Neural cell (in vitro differentiated cells): ENCODE measurements at regions not wholly inside any gene's neighbourhood (a gene's known extent, or its start where the extent isn't known, plus 50 kb on each side); places are given as distances from the start of the nearest gene placed in this dataset.

ENCODE experiments used
- H2AFZ ChIP-seq: fragments of 200-600, 300-800 bp; sonication (generic), shearing (Covaris generic); 2 replicates; pipeline ENCODE4 v1.6.0; 2014; ENCODE audit warnings: low read depth, mild to moderate bottlenecking, antibody characterized with exemption, low read length, moderate library complexity
- H3F3A ChIP-seq: fragments of 200-600 bp; shearing (Covaris generic); 2 replicates; pipeline ENCODE4 v1.6.1; 2016; ENCODE audit warnings: mild to moderate bottlenecking, moderate library complexity, mixed read lengths, antibody characterized with exemption, low read length; ENCODE audit not compliant: insufficient read depth, poor library complexity, severe bottlenecking
- H3K27ac ChIP-seq: fragments of 200-600, 300-800 bp; sonication (generic), shearing (Covaris generic); 2 replicates; pipeline ENCODE4 v1.5.1; 2014; ENCODE audit warnings: mild to moderate bottlenecking, low read length, moderate library complexity
- H3K27me3 ChIP-seq: fragments of 300-800, 200-600 bp; sonication (generic), shearing (Covaris generic); 2 replicates; pipeline ENCODE4 v1.6.0; 2014; ENCODE audit warnings: mild to moderate bottlenecking, low read depth, low read length, moderate library complexity; ENCODE audit not compliant: insufficient read depth
- H3K36me3 ChIP-seq: fragments of 300-800, 200-600 bp; sonication (generic), shearing (Covaris generic); 2 replicates; pipeline ENCODE4 v1.5.1; 2014; ENCODE audit warnings: mild to moderate bottlenecking, antibody characterized with exemption, low read length, moderate library complexity; ENCODE audit not compliant: insufficient read depth
- H3K4me2 ChIP-seq: fragments of 300-800, 200-600 bp; sonication (generic), shearing (Covaris generic); 2 replicates; pipeline ENCODE4 v1.6.0; 2014; ENCODE audit warnings: mild to moderate bottlenecking, low read length
- H3K4me3 ChIP-seq: fragments of 300-800, 200-600 bp; sonication (generic), shearing (Covaris generic); 2 replicates; pipeline ENCODE4 v1.5.1; 2014; ENCODE audit warnings: mild to moderate bottlenecking, low read length, moderate library complexity
- H3K79me2 ChIP-seq: fragments of 200-600 bp; shearing (Covaris generic); replicated peaks from 2 replicates; pipeline ENCODE4 v1.6.0; 2014; ENCODE audit warnings: mild to moderate bottlenecking, low read length, moderate library complexity; ENCODE audit not compliant: insufficient read depth
- H3K9ac ChIP-seq: fragments of 300-800, 200-600 bp; sonication (generic), shearing (Covaris generic); 2 replicates; pipeline ENCODE4 v1.6.1; 2016; ENCODE audit warnings: mild to moderate bottlenecking, low read length, mixed read lengths
- H3K9me2 ChIP-seq: fragments of 200-600 bp; shearing (Covaris generic); 2 replicates; pipeline ENCODE4 v1.6.1; 2016; ENCODE audit warnings: mild to moderate bottlenecking, low read length, mixed read lengths; ENCODE audit not compliant: insufficient read depth
- H3K9me3 ChIP-seq: fragments of 200-600, 300-800 bp; sonication (generic), shearing (Covaris generic); 2 replicates; pipeline ENCODE4 v1.6.1; 2016; ENCODE audit warnings: mild to moderate bottlenecking, mixed run types, low read length, moderate library complexity, mixed read lengths
- H4K20me1 ChIP-seq: fragments of 200-600 bp; shearing (Covaris generic); 2 replicates; pipeline ENCODE4 v1.6.1; 2016; ENCODE audit warnings: mild to moderate bottlenecking, mixed run types; ENCODE audit not compliant: insufficient read depth
- EP300 ChIP-seq: fragments of 450-650 bp; conservative IDR thresholded peaks from 2 replicates; pipeline ENCODE4 v1.6.1; 2014; ENCODE audit warnings: antibody characterized with exemption, mild to moderate bottlenecking, moderate library complexity; ENCODE audit not compliant: poor library complexity, severe bottlenecking
- EZH2 ChIP-seq: fragments of 200-600, 300-800 bp; shearing (Covaris generic), sonication (generic); IDR thresholded peaks from 2 replicates; pipeline ENCODE4 v1.6.1; 2014; ENCODE audit warnings: antibody characterized with exemption, low read length, borderline replicate concordance, mild to moderate bottlenecking; ENCODE audit not compliant: insufficient read depth, poor library complexity, severe bottlenecking
- MXI1 ChIP-seq: fragments of 450-650 bp; conservative IDR thresholded peaks from 2 replicates; pipeline ENCODE4 v1.6.1; 2014; ENCODE audit warnings: antibody characterized with exemption, mild to moderate bottlenecking; ENCODE audit not compliant: poor library complexity, severe bottlenecking
- POLR2AphosphoS5 ChIP-seq: IDR thresholded peaks from 2 replicates; pipeline ENCODE4 v1.6.1; 2012
- RAD21 ChIP-seq: fragments of 450-650 bp; conservative IDR thresholded peaks from 2 replicates; pipeline ENCODE4 v1.6.1; 2014; ENCODE audit warnings: antibody characterized with exemption, mild to moderate bottlenecking, moderate library complexity
- SMC3 ChIP-seq: fragments of 450-650 bp; conservative IDR thresholded peaks from 2 replicates; pipeline ENCODE4 v1.6.1; 2014; ENCODE audit warnings: antibody characterized with exemption, mild to moderate bottlenecking, moderate library complexity; ENCODE audit not compliant: poor library complexity
- TAF1 ChIP-seq: IDR thresholded peaks from 2 replicates; pipeline ENCODE4 v1.6.1; 2012; ENCODE audit warnings: low read depth
- TF ChIP-seq, protein P1 (sequence below): IDR thresholded peaks from 2 replicates; pipeline ENCODE4 v1.6.1; 2012; ENCODE audit warnings: borderline replicate concordance
- TF ChIP-seq, protein P2 (sequence below): fragments of 450-650 bp; IDR thresholded peaks from 2 replicates; pipeline ENCODE4 v1.5.1; 2014; ENCODE audit warnings: antibody characterized with exemption, mild to moderate bottlenecking, moderate library complexity; ENCODE audit not compliant: poor library complexity, severe bottlenecking

DNA sequence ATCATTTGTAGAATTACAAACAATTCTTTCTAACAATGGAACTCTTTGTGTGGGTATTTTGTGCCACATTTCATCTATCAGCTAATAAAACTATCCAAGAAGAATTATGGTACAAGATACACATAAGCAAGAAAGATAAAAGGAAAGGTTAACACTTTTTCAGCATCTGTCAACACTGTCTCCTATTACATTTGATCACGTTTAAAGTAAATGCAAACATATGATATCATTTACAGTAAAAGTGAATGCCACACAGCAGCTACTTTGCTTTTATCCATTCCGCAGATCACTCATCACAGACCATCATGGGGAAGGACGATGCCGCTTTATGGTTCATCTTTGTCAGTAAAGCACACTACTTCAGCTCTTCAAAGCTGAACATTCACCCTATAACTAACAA lies 456.4 kb upstream of the MANEA start:
- H3K79me2 ChIP-seq = no peaks in the 10 kb centered on the region
- no peaks in the 10 kb centered on the region for H3K27me3 ChIP-seq
- H4K20me1 ChIP-seq = no peaks in the 10 kb centered on the region
- TF ChIP-seq MXI1 = no peak
- H3K27ac ChIP-seq = no peak overlapping the region
- no peak overlapping the region for H2AFZ ChIP-seq
- H3K4me3 ChIP-seq = no peak overlapping the region
- H3K9me2 ChIP-seq = no peaks in the 10 kb centered on the region
- no peak overlapping the region for H3K9ac ChIP-seq
- no peaks in the 10 kb centered on the region for H3K9me3 ChIP-seq
- no peaks in the 10 kb centered on the region for H3K36me3 ChIP-seq
- H3K4me2 ChIP-seq = no peak overlapping the region
- H3F3A ChIP-seq = no peaks in the 10 kb centered on the region

DNA sequence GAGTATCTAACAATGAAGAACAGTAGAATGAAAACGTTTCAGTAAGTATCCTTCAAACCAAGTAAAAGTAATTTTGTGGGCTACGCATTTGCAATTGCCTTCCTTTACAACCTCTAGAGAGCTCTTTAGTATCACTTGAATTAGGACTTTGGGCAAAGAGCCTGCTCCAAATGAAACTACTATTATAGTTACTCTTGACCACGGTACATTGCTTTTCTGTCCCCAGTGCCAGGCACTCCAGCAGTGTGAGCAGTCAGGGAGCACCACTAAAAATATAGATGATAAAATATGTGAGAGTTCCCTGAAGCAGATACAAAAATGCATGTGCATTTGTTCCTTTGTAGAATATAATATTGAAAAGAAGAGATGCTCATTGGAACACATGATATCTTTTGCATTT lies 450.1 kb upstream of the MANEA start:
- H3K36me3 ChIP-seq = no peaks in the 10 kb centered on the region
- TF ChIP-seq, protein P1, sequence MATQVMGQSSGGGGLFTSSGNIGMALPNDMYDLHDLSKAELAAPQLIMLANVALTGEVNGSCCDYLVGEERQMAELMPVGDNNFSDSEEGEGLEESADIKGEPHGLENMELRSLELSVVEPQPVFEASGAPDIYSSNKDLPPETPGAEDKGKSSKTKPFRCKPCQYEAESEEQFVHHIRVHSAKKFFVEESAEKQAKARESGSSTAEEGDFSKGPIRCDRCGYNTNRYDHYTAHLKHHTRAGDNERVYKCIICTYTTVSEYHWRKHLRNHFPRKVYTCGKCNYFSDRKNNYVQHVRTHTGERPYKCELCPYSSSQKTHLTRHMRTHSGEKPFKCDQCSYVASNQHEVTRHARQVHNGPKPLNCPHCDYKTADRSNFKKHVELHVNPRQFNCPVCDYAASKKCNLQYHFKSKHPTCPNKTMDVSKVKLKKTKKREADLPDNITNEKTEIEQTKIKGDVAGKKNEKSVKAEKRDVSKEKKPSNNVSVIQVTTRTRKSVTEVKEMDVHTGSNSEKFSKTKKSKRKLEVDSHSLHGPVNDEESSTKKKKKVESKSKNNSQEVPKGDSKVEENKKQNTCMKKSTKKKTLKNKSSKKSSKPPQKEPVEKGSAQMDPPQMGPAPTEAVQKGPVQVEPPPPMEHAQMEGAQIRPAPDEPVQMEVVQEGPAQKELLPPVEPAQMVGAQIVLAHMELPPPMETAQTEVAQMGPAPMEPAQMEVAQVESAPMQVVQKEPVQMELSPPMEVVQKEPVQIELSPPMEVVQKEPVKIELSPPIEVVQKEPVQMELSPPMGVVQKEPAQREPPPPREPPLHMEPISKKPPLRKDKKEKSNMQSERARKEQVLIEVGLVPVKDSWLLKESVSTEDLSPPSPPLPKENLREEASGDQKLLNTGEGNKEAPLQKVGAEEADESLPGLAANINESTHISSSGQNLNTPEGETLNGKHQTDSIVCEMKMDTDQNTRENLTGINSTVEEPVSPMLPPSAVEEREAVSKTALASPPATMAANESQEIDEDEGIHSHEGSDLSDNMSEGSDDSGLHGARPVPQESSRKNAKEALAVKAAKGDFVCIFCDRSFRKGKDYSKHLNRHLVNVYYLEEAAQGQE = no peak
- TF ChIP-seq, protein P2, sequence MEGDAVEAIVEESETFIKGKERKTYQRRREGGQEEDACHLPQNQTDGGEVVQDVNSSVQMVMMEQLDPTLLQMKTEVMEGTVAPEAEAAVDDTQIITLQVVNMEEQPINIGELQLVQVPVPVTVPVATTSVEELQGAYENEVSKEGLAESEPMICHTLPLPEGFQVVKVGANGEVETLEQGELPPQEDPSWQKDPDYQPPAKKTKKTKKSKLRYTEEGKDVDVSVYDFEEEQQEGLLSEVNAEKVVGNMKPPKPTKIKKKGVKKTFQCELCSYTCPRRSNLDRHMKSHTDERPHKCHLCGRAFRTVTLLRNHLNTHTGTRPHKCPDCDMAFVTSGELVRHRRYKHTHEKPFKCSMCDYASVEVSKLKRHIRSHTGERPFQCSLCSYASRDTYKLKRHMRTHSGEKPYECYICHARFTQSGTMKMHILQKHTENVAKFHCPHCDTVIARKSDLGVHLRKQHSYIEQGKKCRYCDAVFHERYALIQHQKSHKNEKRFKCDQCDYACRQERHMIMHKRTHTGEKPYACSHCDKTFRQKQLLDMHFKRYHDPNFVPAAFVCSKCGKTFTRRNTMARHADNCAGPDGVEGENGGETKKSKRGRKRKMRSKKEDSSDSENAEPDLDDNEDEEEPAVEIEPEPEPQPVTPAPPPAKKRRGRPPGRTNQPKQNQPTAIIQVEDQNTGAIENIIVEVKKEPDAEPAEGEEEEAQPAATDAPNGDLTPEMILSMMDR = no peak
- TF ChIP-seq EP300 (no peak), EZH2 (no peak), RAD21 (no peak), MXI1 (no peak), SMC3 (no peak), TAF1 (no peak), POLR2AphosphoS5 (no peak)
- no peaks in the 10 kb centered on the region for H4K20me1 ChIP-seq
- H3K27ac ChIP-seq = no peak overlapping the region
- no peak overlapping the region for H3K4me3 ChIP-seq
- no peak overlapping the region for H3K4me2 ChIP-seq
- no peaks in the 10 kb centered on the region for H3K27me3 ChIP-seq
- H3K79me2 ChIP-seq = no peaks in the 10 kb centered on the region
- no peaks in the 10 kb centered on the region for H3K9me3 ChIP-seq
- no peaks in the 10 kb centered on the region for H3K9me2 ChIP-seq
- H3F3A ChIP-seq = no peaks in the 10 kb centered on the region
- H2AFZ ChIP-seq = no peak overlapping the region
- no peak overlapping the region for H3K9ac ChIP-seq

DNA sequence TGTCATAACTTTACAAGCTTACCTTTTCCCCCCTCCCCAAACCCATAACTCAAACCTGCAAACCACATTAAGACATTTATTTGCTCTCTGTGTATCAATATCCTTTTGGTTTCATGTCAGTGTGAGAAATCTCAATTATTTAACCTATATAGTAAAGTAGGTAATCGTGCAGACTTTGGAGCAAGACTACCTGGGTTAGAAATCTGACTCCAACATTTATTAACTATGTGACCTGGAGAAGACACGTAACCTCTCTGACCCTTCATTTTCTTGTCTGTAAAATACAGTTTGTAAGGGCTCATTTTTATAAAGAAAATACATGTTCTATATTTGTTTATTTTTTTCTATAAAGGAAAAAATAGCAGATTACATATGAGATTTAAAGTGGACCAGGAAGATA lies 448.9 kb upstream of the MANEA start:
- no peak overlapping the region for H3K9ac ChIP-seq
- no peaks in the 10 kb centered on the region for H3K9me2 ChIP-seq
- H3K36me3 ChIP-seq = no peaks in the 10 kb centered on the region
- no peak overlapping the region for H3K27ac ChIP-seq
- no peaks in the 10 kb centered on the region for H3K27me3 ChIP-seq
- no peak for TF ChIP-seq TAF1
- TF ChIP-seq, protein P2 = no peak
- TF ChIP-seq, protein P1 = no peak
- no peak for TF ChIP-seq RAD21
- TF ChIP-seq EP300 = no peak
- no peak for TF ChIP-seq SMC3
- TF ChIP-seq EZH2 = no peak
- no peak for TF ChIP-seq MXI1
- TF ChIP-seq POLR2AphosphoS5 = no peak
- no peak overlapping the region for H3K4me3 ChIP-seq
- no peak overlapping the region for H2AFZ ChIP-seq
- no peaks in the 10 kb centered on the region for H3F3A ChIP-seq
- no peaks in the 10 kb centered on the region for H3K9me3 ChIP-seq
- H4K20me1 ChIP-seq = no peaks in the 10 kb centered on the region
- no peaks in the 10 kb centered on the region for H3K79me2 ChIP-seq
- no peak overlapping the region for H3K4me2 ChIP-seq
